Ovary (tissue), 3 donors: ENCODE measurements at regions not wholly inside any gene's neighbourhood (a gene's known extent, or its start where the extent isn't known, plus 50 kb on each side); places are given as distances from the start of the nearest gene placed in this dataset.

ENCODE experiments used
- POLR2A ChIP-seq: fragments of 450-650 bp; IDR thresholded peaks from one replicate; pipeline ENCODE4 v1.6.1; 2017; ENCODE audit warnings: antibody characterized with exemption, mild to moderate bottlenecking, moderate library complexity
- TF ChIP-seq, protein P1 (sequence below), 3 donors: fragments of 450-650 bp in 2 of 3; fragments of 200-600 bp in 1 of 3; IDR thresholded peaks; one replicate each; pipeline versions ENCODE4 v1.5.1 to v1.8.0; 2016 to 2022; ENCODE audit warnings: antibody characterized with exemption in 3 of 3, mild to moderate bottlenecking in 1 of 3
- donor health status: DM: no; HTN: no; CAD: no.

DNA sequence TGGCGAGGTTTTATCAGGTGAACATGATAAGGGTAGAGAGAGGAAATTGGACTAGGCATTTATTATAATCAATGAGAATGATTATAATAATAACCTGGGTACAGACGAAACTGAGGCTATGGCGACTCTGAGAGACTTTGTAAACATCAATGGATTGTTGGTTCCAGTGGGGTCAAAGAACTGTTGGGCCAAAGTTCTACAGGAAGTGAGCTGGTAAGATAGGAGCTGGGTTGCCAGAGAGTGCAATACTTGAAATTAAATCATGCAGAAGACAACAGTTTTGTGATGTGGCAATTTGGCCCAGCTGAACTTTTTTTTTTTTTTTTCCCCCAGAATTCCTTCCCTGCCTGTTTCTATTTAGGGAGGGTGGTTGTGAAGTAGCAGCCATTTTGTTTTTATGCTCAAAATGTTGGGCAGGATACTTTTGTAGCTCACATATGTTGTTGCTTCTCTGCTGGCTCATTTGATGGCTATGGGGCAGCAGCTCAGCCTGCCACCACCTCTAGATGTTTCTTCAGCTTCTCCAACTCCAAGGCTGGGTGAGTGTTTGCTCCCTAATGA is 286.5 kb upstream of the B3GALT2 start:
- TF ChIP-seq, protein P1, sequence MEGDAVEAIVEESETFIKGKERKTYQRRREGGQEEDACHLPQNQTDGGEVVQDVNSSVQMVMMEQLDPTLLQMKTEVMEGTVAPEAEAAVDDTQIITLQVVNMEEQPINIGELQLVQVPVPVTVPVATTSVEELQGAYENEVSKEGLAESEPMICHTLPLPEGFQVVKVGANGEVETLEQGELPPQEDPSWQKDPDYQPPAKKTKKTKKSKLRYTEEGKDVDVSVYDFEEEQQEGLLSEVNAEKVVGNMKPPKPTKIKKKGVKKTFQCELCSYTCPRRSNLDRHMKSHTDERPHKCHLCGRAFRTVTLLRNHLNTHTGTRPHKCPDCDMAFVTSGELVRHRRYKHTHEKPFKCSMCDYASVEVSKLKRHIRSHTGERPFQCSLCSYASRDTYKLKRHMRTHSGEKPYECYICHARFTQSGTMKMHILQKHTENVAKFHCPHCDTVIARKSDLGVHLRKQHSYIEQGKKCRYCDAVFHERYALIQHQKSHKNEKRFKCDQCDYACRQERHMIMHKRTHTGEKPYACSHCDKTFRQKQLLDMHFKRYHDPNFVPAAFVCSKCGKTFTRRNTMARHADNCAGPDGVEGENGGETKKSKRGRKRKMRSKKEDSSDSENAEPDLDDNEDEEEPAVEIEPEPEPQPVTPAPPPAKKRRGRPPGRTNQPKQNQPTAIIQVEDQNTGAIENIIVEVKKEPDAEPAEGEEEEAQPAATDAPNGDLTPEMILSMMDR (IDR thresholded peaks at IDR 0.05) = no peak
- TF ChIP-seq POLR2A = no peak
